Caki2 (cell line): ENCODE measurements at regions not wholly inside any gene's neighbourhood (a gene's known extent, or its start where the extent isn't known, plus 50 kb on each side); places are given as distances from the start of the nearest gene placed in this dataset.

Source experiments
- DNase-seq: peaks from one replicate; pipeline ENCODE4 v3.0.0-alpha.2; 2015; ENCODE audit warnings: low read depth
- in situ Hi-C: cut with HindIII; loops from 2 replicates; pipeline ENCODE4 v1.10.0; 2016; ENCODE audit warnings: low sequenced_read_pairs, low pct_unique_long_range_greater_than_20kb, mixed read lengths

DNA sequence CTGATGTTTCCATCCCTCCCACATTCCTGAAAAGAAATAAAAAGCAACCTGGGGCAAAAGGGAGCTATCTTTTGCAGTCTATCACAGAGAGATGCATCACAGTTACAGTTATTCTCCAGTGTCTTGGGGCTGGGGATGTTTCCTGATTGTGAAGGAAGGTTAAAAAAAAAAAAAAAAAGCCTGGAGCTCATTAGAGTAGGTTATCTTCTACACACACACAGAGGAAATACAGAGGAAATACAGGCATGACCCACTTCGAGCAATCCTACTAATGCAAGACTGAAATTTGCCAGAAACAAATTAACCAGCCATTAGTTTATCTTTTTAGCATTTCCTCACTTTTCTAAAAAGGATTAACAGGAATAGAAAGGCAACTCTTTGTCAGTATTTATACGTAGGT is 89.4 kb upstream of the CLMP start:
- in situ Hi-C loops, result no loop called here

GRCh38 chr11:123282597-123282996 is 87.5 kb upstream of the CLMP start:
- in situ Hi-C loops, result no loop called here
- DNase-seq, result no peak

More for the DNA sequence above, 89.4 kb upstream of the CLMP start:
- DNase-seq, result no peak

- DNase-seq, result no peak
- in situ Hi-C loops, result loop anchor here (25.0 kb wide), 1 partner anchor 161 kb away; no protein-coding TSS in a partner anchor
Observed at GRCh38 chr11:123273616-123274015, 78.6 kb upstream of the CLMP start.

DNA sequence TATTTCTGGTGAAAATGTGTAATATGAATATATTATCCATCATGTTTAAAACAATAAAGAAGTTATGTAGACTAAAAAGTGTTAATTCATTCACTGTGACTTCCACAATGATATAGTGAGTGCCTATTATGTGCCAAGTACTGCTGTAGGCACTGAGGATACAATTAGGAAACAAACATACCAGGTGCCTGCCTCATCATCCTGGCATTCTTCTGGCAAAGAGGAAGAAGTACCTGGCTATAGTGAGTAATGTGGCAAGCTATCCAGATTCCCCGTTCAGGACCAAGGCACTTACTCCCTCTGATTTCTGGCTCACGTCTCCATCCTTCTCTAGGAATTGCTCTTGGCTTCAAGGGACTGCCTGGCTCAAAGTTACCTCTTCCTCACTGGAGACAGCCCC is 77.5 kb upstream of the CLMP start:
- DNase-seq, result no peak
- in situ Hi-C loops, result loop anchor here (25.0 kb wide), 1 partner anchor 160 kb away; no protein-coding TSS in a partner anchor

- DNase-seq, result no peak
- in situ Hi-C loops, result loop anchor here (25.0 kb wide), 1 partner anchor 156 kb away; no protein-coding TSS in a partner anchor
Observed at GRCh38 chr11:123268156-123268555, 73.1 kb upstream of the CLMP start.

- no peak for DNase-seq
- in situ Hi-C loops, result loop anchor here (25.0 kb wide), 1 partner anchor 154 kb away; no protein-coding TSS in a partner anchor
Observed at GRCh38 chr11:123265951-123266350, 70.9 kb upstream of the CLMP start.

DNA sequence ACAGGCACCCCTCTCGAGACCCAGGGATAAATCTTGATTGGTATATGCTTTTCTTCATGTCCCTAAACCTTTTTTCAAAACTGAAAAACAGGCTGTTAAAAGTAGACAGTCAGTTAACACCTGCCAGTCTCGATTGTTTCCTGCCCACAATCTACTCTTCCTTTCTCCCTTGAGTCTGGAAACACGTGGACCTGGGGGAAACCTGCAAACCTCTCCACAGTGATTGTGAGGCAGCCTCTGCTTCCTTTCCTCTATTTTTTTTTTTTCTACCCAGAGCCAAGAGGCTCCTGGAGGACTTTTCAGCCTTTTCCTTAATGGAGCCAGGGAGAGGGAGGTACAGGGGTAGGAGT is 69.4 kb upstream of the CLMP start:
- no peak for DNase-seq
- in situ Hi-C loops, result loop anchor here (25.0 kb wide), 1 partner anchor 152 kb away; no protein-coding TSS in a partner anchor

DNA sequence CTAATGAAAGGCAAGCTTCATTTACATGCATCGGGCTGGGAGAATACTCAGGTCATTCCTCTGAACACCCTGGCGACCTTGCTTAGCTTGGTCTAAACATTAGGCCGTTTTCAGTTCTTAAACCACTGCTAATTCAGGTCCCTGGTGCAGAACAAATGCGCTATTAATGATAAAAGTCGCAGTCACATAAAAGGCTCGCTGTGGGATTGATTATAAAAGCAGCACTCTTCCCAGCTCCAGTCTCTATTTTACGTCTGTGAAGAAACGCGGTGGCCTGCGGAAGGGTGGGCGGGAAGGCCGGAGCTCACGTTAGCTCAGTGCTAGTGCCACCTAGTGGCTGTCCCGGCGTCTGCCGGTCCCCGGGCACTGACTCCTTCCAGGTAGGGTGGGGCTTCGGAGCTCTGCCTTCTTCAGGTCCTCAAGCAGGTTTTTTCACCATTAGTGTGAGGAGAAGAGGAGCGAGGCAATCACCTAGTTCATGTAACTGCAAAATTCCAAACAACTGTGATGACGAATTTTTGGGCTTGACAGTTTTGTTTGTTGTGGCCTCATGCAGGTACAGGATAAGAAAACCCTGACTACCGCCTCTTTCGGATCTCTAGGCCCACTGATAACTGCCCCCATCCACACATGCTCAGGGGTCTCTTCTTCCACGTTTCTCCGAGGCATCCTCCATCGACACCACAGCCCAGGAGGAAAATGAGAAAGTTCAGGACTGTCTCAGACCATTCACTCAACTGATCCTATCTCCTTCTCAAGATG is 66.5 kb upstream of the CLMP start:
- in situ Hi-C loops, result loop anchor here (25.0 kb wide), 1 partner anchor 149 kb away; no protein-coding TSS in a partner anchor
- peak; percentile 52 for DNase-seq

GRCh38 chr11:123260511-123261211 is 65.6 kb upstream of the CLMP start:
- DNase-seq, result no peak
- in situ Hi-C loops, result loop anchor here (25.0 kb wide), 1 partner anchor 148 kb away; no protein-coding TSS in a partner anchor

DNA sequence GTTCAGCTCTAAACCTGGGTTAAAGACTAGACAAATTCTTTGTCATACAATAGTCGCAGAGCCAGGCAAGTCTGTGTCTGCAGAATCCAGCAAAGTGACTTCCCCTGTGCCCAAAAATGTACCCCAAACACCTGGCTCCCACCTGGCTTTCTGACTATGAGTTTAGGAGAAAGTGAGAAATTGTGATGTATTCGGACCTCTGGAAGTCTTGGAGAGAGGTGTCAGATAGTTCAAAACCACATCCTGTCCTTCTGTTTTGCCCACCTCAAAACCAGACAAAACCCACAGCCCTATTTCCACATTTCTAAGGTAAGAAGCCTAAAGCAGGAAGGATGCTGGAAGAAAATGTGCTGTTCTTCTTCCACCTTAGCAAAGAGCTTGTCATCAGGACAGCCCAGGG is 63.8 kb upstream of the CLMP start:
- DNase-seq, result no peak
- in situ Hi-C loops, result loop anchor here (25.0 kb wide), 1 partner anchor 147 kb away; no protein-coding TSS in a partner anchor

DNA sequence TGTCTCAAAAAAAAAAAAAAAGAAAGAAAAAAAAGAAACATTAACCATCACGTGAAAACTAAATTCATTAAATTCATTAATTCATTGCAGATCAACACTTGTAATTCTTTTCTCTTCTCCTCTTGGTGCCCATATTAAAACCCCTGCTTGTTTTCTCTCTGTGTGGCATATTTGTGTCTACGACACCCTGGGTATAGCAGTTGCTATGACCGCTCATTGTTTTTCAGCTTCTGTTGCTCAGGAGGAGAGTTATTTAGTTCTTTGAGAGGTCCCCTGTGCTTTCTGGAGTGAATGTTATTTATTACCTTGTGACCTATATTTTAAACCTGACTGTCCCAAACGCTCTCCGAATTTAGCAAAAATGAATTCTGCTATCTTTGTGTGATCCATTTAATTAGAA is 62.3 kb upstream of the CLMP start:
- in situ Hi-C loops, result loop anchor here (25.0 kb wide), 1 partner anchor 145 kb away; no protein-coding TSS in a partner anchor
- DNase-seq, result no peak

- in situ Hi-C loops, result loop anchor here (25.0 kb wide), 1 partner anchor 144 kb away; no protein-coding TSS in a partner anchor
- no peak for DNase-seq
Observed at GRCh38 chr11:123255909-123256308, 60.9 kb upstream of the CLMP start.

GRCh38 chr11:123254357-123254756 is 59.3 kb upstream of the CLMP start:
- DNase-seq, result no peak
- in situ Hi-C loops, result loop anchor here (25.0 kb wide), 1 partner anchor 142 kb away; no protein-coding TSS in a partner anchor

DNA sequence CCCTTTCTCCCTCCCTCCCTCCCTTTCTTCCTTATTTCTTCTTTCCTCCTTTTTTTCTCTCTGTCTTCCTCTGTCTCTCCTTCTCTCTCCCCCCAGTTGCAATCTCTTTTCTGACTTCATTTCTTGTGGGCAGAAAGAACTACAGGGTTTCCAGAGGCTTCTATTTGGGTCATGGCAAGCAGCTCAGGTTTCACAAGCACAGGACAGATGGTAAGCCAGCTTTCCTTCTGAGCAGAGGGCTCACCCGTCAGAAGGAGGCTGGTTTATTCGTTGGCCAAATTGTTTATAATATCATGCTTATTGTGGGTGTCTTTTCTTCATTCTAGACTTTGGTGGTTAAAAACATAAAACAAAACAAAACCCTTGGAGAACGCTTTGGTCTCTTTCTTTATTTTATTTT is 58.9 kb upstream of the CLMP start:
- no peak for DNase-seq
- in situ Hi-C loops, result loop anchor here (25.0 kb wide), 1 partner anchor 142 kb away; no protein-coding TSS in a partner anchor

- in situ Hi-C loops, result loop anchor here (25.0 kb wide), 1 partner anchor 141 kb away; no protein-coding TSS in a partner anchor
- no peak for DNase-seq
Observed at GRCh38 chr11:123253223-123253622, 58.2 kb upstream of the CLMP start.

GRCh38 chr11:123251657-123252344 is 56.8 kb upstream of the CLMP start:
- in situ Hi-C loops, result loop anchor here (25.0 kb wide), 1 partner anchor 140 kb away; no protein-coding TSS in a partner anchor
- no peak for DNase-seq

GRCh38 chr11:123250892-123251656 is 56.0 kb upstream of the CLMP start:
- DNase-seq, result no peak
- in situ Hi-C loops, result loop anchor here (25.0 kb wide), 1 partner anchor 139 kb away; no protein-coding TSS in a partner anchor

DNA sequence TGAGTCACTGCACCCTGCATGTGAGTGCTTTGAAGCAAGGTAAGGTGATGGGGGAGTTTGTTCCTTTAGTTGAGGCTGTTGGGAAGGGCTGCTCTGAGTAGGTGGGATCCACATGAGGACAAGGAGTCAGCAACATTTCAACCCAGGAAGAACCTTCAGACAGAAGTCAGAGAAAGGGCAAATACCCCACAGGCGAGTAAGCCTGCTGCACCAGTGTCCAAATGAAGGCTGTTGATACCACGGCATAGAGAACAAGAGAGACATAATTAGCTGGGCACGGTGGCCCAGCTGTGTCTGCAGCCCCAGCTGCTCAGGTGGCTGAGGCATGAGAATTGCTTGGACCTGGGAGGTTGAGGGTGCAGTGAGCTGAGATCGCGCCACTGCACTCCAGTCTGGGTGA is 54.3 kb upstream of the CLMP start:
- in situ Hi-C loops, result no loop called here
- DNase-seq, result peak; percentile 4
